ENCODE measurements at regions not wholly inside any gene's neighbourhood (a gene's known extent, or its start where the extent isn't known, plus 50 kb on each side); places are given as distances from the start of the nearest gene placed in this dataset.
A peak's percentile ranks its signal among the peaks of the same experiment; 100 is the strongest.

GRCh38 chr6:106766201-106766600 lies 136.8 kb downstream of the QRSL1 start:
- DNase-seq = no peak

GRCh38 chr6:106765496-106765895 lies 136.1 kb downstream of the QRSL1 start:
- no peak for DNase-seq

GRCh38 chr6:106764353-106764980 lies 135.1 kb downstream of the QRSL1 start:
- DNase-seq = peak; percentile 20

- peak; percentile 59 for DNase-seq
Observed at GRCh38 chr6:106763361-106763760, 134.0 kb downstream of the QRSL1 start.

- DNase-seq = no peak
Observed at GRCh38 chr6:106761160-106761559, 131.8 kb downstream of the QRSL1 start.

- DNase-seq = no peak
Observed at GRCh38 chr6:106759112-106759511, 129.7 kb downstream of the QRSL1 start.

- DNase-seq = peak; percentile 67
Observed at GRCh38 chr6:106757722-106758467, 128.5 kb downstream of the QRSL1 start.

- DNase-seq = peak; percentile 50
Observed at GRCh38 chr6:106757267-106757666, 127.9 kb downstream of the QRSL1 start.

- no peak for DNase-seq
Observed at GRCh38 chr6:106754215-106754614, 124.8 kb downstream of the QRSL1 start.

GRCh38 chr6:106752641-106753040 lies 123.3 kb downstream of the QRSL1 start:
- DNase-seq = no peak

- DNase-seq = no peak
Observed at GRCh38 chr6:106751501-106752252, 122.3 kb downstream of the QRSL1 start.

GRCh38 chr6:106750946-106751345 lies 121.6 kb downstream of the QRSL1 start:
- DNase-seq = no peak

GRCh38 chr6:106750142-106750918 lies 121.0 kb downstream of the QRSL1 start:
- no peak for DNase-seq

- DNase-seq = no peak
Observed at GRCh38 chr6:106749609-106750008, 120.2 kb downstream of the QRSL1 start.

GRCh38 chr6:106748547-106749207 lies 119.3 kb downstream of the QRSL1 start:
- DNase-seq = no peak

- DNase-seq = peak; percentile 45
Observed at GRCh38 chr6:106747139-106747538, 117.8 kb downstream of the QRSL1 start.

- peak; percentile 58 for DNase-seq
Observed at GRCh38 chr6:106746652-106747051, 117.3 kb downstream of the QRSL1 start.

GRCh38 chr6:106745824-106746582 lies 116.6 kb downstream of the QRSL1 start:
- no peak for DNase-seq

GRCh38 chr6:106745197-106745770 lies 115.9 kb downstream of the QRSL1 start:
- DNase-seq = peak; percentile 26

- no peak for DNase-seq
Observed at GRCh38 chr6:106744781-106745180, 115.4 kb downstream of the QRSL1 start.

- DNase-seq = peak; percentile 87
Observed at GRCh38 chr6:106744029-106744428, 114.7 kb downstream of the QRSL1 start.
